Breast epithelium (tissue), 3 donors: ENCODE measurements at regions not wholly inside any gene's neighbourhood (a gene's known extent, or its start where the extent isn't known, plus 50 kb on each side); places are given as distances from the start of the nearest gene placed in this dataset.

Experiments used
- POLR2A ChIP-seq: fragments of 450-650 bp; IDR thresholded peaks from one replicate; pipeline ENCODE4 v1.6.1; 2016; ENCODE audit warnings: antibody characterized with exemption, mild to moderate bottlenecking, moderate library complexity
- TF ChIP-seq, protein P1 (sequence below), 3 donors: fragments of 450-650 bp; IDR thresholded peaks; one replicate each; pipeline ENCODE4 v1.5.1; 2016 to 2017; ENCODE audit warnings: antibody characterized with exemption in 3 of 3, mild to moderate bottlenecking in 3 of 3, moderate library complexity in 3 of 3

DNA sequence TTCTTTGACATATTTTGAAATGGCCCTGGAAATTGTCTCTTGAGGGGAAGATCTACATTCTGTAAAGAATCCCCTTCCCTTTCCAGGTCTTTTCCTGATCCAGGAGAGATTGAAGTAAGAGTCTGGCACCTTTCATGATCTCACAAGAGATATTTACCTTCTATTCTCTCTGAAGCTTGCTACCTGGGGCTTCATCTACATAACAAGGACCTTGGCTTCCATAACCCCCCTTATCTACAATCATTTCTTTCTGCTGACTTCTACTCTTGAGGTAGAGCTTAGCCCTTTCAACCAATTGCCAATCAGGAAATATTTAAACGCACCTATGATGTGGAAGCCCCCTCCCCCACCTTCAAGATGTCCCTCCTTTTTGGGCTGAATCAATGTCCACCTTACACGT is 383.7 kb upstream of the MAGEB18 start:
- TF ChIP-seq, protein P1, sequence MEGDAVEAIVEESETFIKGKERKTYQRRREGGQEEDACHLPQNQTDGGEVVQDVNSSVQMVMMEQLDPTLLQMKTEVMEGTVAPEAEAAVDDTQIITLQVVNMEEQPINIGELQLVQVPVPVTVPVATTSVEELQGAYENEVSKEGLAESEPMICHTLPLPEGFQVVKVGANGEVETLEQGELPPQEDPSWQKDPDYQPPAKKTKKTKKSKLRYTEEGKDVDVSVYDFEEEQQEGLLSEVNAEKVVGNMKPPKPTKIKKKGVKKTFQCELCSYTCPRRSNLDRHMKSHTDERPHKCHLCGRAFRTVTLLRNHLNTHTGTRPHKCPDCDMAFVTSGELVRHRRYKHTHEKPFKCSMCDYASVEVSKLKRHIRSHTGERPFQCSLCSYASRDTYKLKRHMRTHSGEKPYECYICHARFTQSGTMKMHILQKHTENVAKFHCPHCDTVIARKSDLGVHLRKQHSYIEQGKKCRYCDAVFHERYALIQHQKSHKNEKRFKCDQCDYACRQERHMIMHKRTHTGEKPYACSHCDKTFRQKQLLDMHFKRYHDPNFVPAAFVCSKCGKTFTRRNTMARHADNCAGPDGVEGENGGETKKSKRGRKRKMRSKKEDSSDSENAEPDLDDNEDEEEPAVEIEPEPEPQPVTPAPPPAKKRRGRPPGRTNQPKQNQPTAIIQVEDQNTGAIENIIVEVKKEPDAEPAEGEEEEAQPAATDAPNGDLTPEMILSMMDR (IDR thresholded peaks at IDR 0.05): no peak
- TF ChIP-seq POLR2A: no peak
